OCI-LY1 (cell line): ENCODE measurements at regions not wholly inside any gene's neighbourhood (a gene's known extent, or its start where the extent isn't known, plus 50 kb on each side); places are given as distances from the start of the nearest gene placed in this dataset.

Source experiments
- H2AFZ ChIP-seq: fragments of 200-600 bp; sonication (generic), shearing (Covaris generic); 2 replicates; pipeline ENCODE4 v1.6.0; 2014; ENCODE audit warnings: antibody characterized with exemption, mild to moderate bottlenecking, low read length
- H3F3A ChIP-seq: fragments of 200-600 bp; sonication (generic), shearing (Covaris generic); 2 replicates; pipeline ENCODE4 v1.6.0; 2014; ENCODE audit warnings: mild to moderate bottlenecking, antibody characterized with exemption, low read length, moderate library complexity; ENCODE audit not compliant: insufficient read depth
- H3K27ac ChIP-seq: fragments of 200-600 bp; sonication (generic); 2 replicates; pipeline ENCODE4 v1.5.1; 2014; ENCODE audit warnings: low read length, mixed run types, mild to moderate bottlenecking, low read depth; ENCODE audit not compliant: poor library complexity, severe bottlenecking
- H3K27me3 ChIP-seq: fragments of 200-600 bp; sonication (generic); 2 replicates; pipeline ENCODE4 v1.6.0; 2014; ENCODE audit warnings: antibody characterized with exemption, mild to moderate bottlenecking, low read length, moderate library complexity; ENCODE audit not compliant: insufficient read depth
- H3K36me3 ChIP-seq: fragments of 200-600 bp; sonication (generic); 2 replicates; pipeline ENCODE4 v1.6.1; 2014; ENCODE audit warnings: mild to moderate bottlenecking, antibody characterized with exemption, low read length, moderate library complexity, mixed read lengths; ENCODE audit not compliant: insufficient read depth
- H3K4me1 ChIP-seq: fragments of 200-600 bp; sonication (generic); 2 replicates; pipeline ENCODE4 v1.5.1; 2014; ENCODE audit warnings: mild to moderate bottlenecking, low read length, moderate library complexity; ENCODE audit not compliant: insufficient read depth, severe bottlenecking
- H3K4me2 ChIP-seq: fragments of 200-600 bp; sonication (generic), shearing (Covaris generic); 2 replicates; pipeline ENCODE4 v1.6.1; 2014; ENCODE audit warnings: low read length
- H3K4me3 ChIP-seq: fragments of 200-600 bp; sonication (generic); 2 replicates; pipeline ENCODE4 v1.5.1; 2014; ENCODE audit warnings: low read length, low read depth, mild to moderate bottlenecking, mixed read lengths; ENCODE audit not compliant: poor library complexity, severe bottlenecking
- H3K79me2 ChIP-seq: fragments of 200-600 bp; shearing (Covaris generic); 2 replicates; pipeline ENCODE4 v1.6.1; 2016; ENCODE audit warnings: mixed run types, low read length, mixed read lengths; ENCODE audit not compliant: insufficient read depth
- H3K9ac ChIP-seq: fragments of 200-600 bp; sonication (generic), shearing (Covaris generic); 2 replicates; pipeline ENCODE4 v1.6.1; 2014; ENCODE audit warnings: mild to moderate bottlenecking, low read length, mixed read lengths
- H3K9me2 ChIP-seq: fragments of 200-600 bp; sonication (generic), shearing (Covaris generic); 2 replicates; pipeline ENCODE4 v1.6.1; 2014; ENCODE audit warnings: low read depth, mild to moderate bottlenecking, low read length, mixed read lengths
- H3K9me3 ChIP-seq: fragments of 200-600 bp; shearing (Covaris generic); 2 replicates; pipeline ENCODE4 v1.6.1; 2014; ENCODE audit warnings: low read length, mixed read lengths
- H4K20me1 ChIP-seq: fragments of 200-600 bp; sonication (generic), shearing (Covaris generic); 2 replicates; pipeline ENCODE4 v1.6.0; 2016; ENCODE audit warnings: mild to moderate bottlenecking, low read length; ENCODE audit not compliant: insufficient read depth
- EZH2 ChIP-seq: fragments of 200-600 bp; sonication (generic), shearing (Covaris generic); IDR thresholded peaks from 2 replicates; pipeline ENCODE4 v1.8.0; 2017; ENCODE audit warnings: borderline replicate concordance, mixed run types, mild to moderate bottlenecking, antibody characterized with exemption, low read length, moderate library complexity, mixed read lengths
- TF ChIP-seq, protein P1 (sequence below): fragments of 200-600 bp; sonication (generic), shearing (Covaris generic); IDR thresholded peaks from 2 replicates; pipeline ENCODE4 v1.5.1; 2017; ENCODE audit warnings: mild to moderate bottlenecking, antibody characterized with exemption, low read length, moderate library complexity, mixed read lengths

DNA sequence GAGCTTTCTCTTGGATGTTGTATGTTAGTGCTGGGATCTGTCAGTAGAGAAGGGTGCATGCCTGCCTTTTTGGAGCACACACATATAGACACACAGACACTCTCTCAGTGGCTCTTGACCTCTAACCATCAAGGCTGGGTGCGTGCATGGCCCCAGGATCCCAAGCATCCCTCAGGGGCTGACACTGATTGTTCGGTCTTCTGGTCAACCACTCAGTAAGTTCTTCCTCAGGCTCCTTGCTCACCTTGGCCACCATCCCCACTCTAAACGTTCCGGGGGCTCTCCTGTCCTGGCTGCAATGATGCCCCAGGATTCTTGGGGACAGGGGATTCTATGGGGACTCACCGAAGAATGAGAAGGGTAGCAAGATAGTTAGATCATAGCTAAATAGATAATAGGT is 179.6 kb downstream of the SHOX start:
- Histone ChIP-seq H3K79me2 (no peaks in the 10 kb centered on the region), H3K9me3 (no peaks in the 10 kb centered on the region), H4K20me1 (no peaks in the 10 kb centered on the region), H3K27me3 (no peaks in the 10 kb centered on the region), H2AFZ (no peak overlapping the region), H3K36me3 (no peaks in the 10 kb centered on the region), H3K4me2 (no peak overlapping the region), H3K4me3 (no peak overlapping the region), H3K9me2 (no peaks in the 10 kb centered on the region), H3K9ac (no peak overlapping the region), H3K27ac (no peak overlapping the region), H3F3A (no peaks in the 10 kb centered on the region), H3K4me1 (no peaks in the 10 kb centered on the region)
- TF ChIP-seq EZH2, result no peak
- TF ChIP-seq, protein P1, sequence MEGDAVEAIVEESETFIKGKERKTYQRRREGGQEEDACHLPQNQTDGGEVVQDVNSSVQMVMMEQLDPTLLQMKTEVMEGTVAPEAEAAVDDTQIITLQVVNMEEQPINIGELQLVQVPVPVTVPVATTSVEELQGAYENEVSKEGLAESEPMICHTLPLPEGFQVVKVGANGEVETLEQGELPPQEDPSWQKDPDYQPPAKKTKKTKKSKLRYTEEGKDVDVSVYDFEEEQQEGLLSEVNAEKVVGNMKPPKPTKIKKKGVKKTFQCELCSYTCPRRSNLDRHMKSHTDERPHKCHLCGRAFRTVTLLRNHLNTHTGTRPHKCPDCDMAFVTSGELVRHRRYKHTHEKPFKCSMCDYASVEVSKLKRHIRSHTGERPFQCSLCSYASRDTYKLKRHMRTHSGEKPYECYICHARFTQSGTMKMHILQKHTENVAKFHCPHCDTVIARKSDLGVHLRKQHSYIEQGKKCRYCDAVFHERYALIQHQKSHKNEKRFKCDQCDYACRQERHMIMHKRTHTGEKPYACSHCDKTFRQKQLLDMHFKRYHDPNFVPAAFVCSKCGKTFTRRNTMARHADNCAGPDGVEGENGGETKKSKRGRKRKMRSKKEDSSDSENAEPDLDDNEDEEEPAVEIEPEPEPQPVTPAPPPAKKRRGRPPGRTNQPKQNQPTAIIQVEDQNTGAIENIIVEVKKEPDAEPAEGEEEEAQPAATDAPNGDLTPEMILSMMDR, result no peak

DNA sequence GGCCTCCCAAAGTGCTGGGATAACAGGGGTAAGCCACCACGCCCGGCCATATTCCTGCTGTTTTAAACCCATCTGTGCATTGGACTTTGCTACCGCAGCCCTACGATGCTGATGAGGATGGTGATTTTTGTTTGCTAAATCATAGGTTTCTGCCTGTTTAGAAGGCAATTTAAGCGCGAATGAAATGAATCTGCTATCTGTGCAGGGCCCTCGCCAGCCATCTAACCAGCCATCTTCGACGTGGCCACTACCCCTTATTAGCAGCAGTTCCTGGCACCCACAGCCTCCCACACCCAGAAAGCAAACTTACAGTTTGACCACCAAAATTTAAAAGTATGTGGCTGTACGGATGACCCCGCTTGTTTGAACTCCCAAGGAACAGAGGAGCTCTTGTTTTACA is 178.5 kb downstream of the SHOX start:
- H2AFZ ChIP-seq, result no peak overlapping the region
- H3K4me1 ChIP-seq, result no peaks in the 10 kb centered on the region
- no peaks in the 10 kb centered on the region for H3K9me2 ChIP-seq
- H3K79me2 ChIP-seq, result no peaks in the 10 kb centered on the region
- H3F3A ChIP-seq, result no peaks in the 10 kb centered on the region
- TF ChIP-seq, protein P1, result no peak
- TF ChIP-seq EZH2, result no peak
- no peak overlapping the region for H3K4me2 ChIP-seq
- H3K4me3 ChIP-seq, result no peak overlapping the region
- no peak overlapping the region for H3K27ac ChIP-seq
- H3K27me3 ChIP-seq, result no peaks in the 10 kb centered on the region
- H3K36me3 ChIP-seq, result no peaks in the 10 kb centered on the region
- no peaks in the 10 kb centered on the region for H3K9me3 ChIP-seq
- no peaks in the 10 kb centered on the region for H4K20me1 ChIP-seq
- no peak overlapping the region for H3K9ac ChIP-seq

DNA sequence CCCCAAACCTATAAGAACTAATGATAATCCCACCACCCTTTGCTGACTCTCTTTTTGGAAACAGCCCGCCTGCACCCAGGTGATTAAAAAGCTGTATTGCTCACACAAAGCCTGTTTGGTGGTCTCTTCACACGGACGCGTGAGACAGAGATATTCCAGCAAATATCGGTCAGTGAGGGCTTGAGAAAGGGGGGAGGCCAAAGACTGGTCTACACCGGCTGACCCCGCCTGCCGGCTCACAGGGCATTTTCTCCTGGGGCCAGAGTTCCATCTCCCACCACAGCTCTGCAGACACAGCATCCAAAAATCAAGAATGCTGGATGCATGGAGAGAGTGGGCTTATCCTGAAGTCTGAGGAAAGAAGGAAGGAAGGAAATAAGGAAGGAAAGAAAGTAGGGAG is 176.0 kb downstream of the SHOX start:
- Histone ChIP-seq H3K4me2 (no peak overlapping the region), H3K4me1 (no peaks in the 10 kb centered on the region), H4K20me1 (no peaks in the 10 kb centered on the region), H3K79me2 (no peaks in the 10 kb centered on the region), H3K9ac (no peak overlapping the region), H3K9me3 (no peaks in the 10 kb centered on the region), H3K27me3 (no peaks in the 10 kb centered on the region), H3K36me3 (no peaks in the 10 kb centered on the region), H3K27ac (no peak overlapping the region), H3K9me2 (no peaks in the 10 kb centered on the region), H3F3A (no peaks in the 10 kb centered on the region), H2AFZ (no peak overlapping the region), H3K4me3 (no peak overlapping the region)
- TF ChIP-seq, protein P1, result no peak
- no peak for TF ChIP-seq EZH2
